BLaER1 treated with 17β-estradiol and CSF1 and Interleukin-3, amounts not matched to agents 10 nM and 100 nM (cell line): ENCODE measurements at regions not wholly inside any gene's neighbourhood (a gene's known extent, or its start where the extent isn't known, plus 50 kb on each side); places are given as distances from the start of the nearest gene placed in this dataset.
A peak's percentile ranks its signal among the peaks of the same experiment; 100 is the strongest.

Source experiments
- H3K27ac ChIP-seq, 11 experiments: shearing (Covaris generic); formaldehyde crosslinking; 2 replicates each; pipeline ENCODE4 v1.8.1; 2022
- H3K27me3 ChIP-seq, 11 experiments: shearing (Covaris generic); formaldehyde crosslinking; 2 replicates each; pipeline ENCODE4 v1.8.1; 2022
- H3K36me3 ChIP-seq, 11 experiments: shearing (Covaris generic); formaldehyde crosslinking; 2 replicates each; pipeline ENCODE4 v1.8.1; 2022
- H3K4me1 ChIP-seq, 10 experiments: shearing (Covaris generic); formaldehyde crosslinking; 2 replicates each; pipeline ENCODE4 v1.8.1; 2022
- H3K4me2 ChIP-seq, 11 experiments: shearing (Covaris generic); formaldehyde crosslinking; 2 replicates each; pipeline ENCODE4 v1.8.1; 2022
- H3K4me3 ChIP-seq, 10 experiments: shearing (Covaris generic); formaldehyde crosslinking; 2 replicates each; pipeline ENCODE4 v1.8.1; 2022
- H3K9ac ChIP-seq, 11 experiments: shearing (Covaris generic); formaldehyde crosslinking; 2 replicates each; pipeline ENCODE4 v1.8.1; 2022
- H3K9me3 ChIP-seq, 11 experiments: shearing (Covaris generic); formaldehyde crosslinking; replicated peaks in 1 of 11; 2 replicates each; pipeline ENCODE4 v1.8.1; 2022
- H4K20me1 ChIP-seq, 11 experiments: shearing (Covaris generic); formaldehyde crosslinking; 2 replicates each; pipeline ENCODE4 v1.8.1; 2022
- Cebpa-rat ChIP-seq, 11 experiments: shearing (Covaris generic); IDR thresholded peaks; 2 replicates each; pipeline ENCODE4 v1.8.1; 2022

GRCh38 chr11:70510106-70510505 is 111.8 kb downstream of the CTTN start:
- Histone ChIP-seq H3K27me3 (no peaks in the 10 kb centered on the region), H3K36me3 (no peaks in the 10 kb centered on the region; a peak in 1 of 22 replicates), H3K4me1 (peaks cover 0 to 12% (median 3%) of the 10 kb centered on the region in 10 experiments; a peak in 5 of 20 replicates), H3K9me3 (peaks cover 37 to 52% (median 47%) of the 10 kb centered on the region in 11 experiments), H3K4me3 (no peak overlapping the region), H3K4me2 (no peak overlapping the region), H4K20me1 (0 out of 22 replicates have a peak, but pooled peaks cover 0 to 6% (median 0%) of the 10 kb centered on the region in 11 experiments), H3K27ac (no peak overlapping the region), H3K9ac (no peak overlapping the region)
- TF ChIP-seq Cebpa-rat (IDR thresholded peaks at IDR 0.05): no peak

- H4K20me1 ChIP-seq: 0 out of 22 replicates have a peak, but pooled peaks cover 0 to 1% (median 0%) of the 10 kb centered on the region in 11 experiments
- TF ChIP-seq Cebpa-rat (IDR thresholded peaks at IDR 0.05): no peak
Observed at GRCh38 chr11:70510571-70510970, 112.2 kb downstream of the CTTN start.

GRCh38 chr11:70511345-70511744 is 113.0 kb downstream of the CTTN start:
- H3K27ac ChIP-seq: no peak overlapping the region
- TF ChIP-seq Cebpa-rat (IDR thresholded peaks at IDR 0.05): no peak
- H3K9ac ChIP-seq: no peak overlapping the region
- peaks cover 38 to 56% (median 49%) of the 10 kb centered on the region in 11 experiments for H3K9me3 ChIP-seq
- no peak overlapping the region for H3K4me2 ChIP-seq
- no peaks in the 10 kb centered on the region for H4K20me1 ChIP-seq
- H3K4me1 ChIP-seq: peaks cover 0 to 6% (median 0%) of the 10 kb centered on the region in 10 experiments; a peak in 5 of 20 replicates
- no peaks in the 10 kb centered on the region for H3K27me3 ChIP-seq
- no peaks in the 10 kb centered on the region; a peak in 1 of 22 replicates for H3K36me3 ChIP-seq
- no peak overlapping the region for H3K4me3 ChIP-seq

More at GRCh38 chr11:70510571-70510970, 112.2 kb downstream of the CTTN start:
- no peak overlapping the region for H3K27ac ChIP-seq
- H3K27me3 ChIP-seq: no peaks in the 10 kb centered on the region
- no peak overlapping the region for H3K4me3 ChIP-seq
- peaks cover 0 to 12% (median 3%) of the 10 kb centered on the region in 10 experiments; a peak in 5 of 20 replicates for H3K4me1 ChIP-seq
- H3K36me3 ChIP-seq: no peaks in the 10 kb centered on the region; a peak in 1 of 22 replicates
- H3K9me3 ChIP-seq: peaks cover 38 to 56% (median 49%) of the 10 kb centered on the region in 11 experiments
- no peak overlapping the region; a peak in 1 of 22 replicates for H3K4me2 ChIP-seq
- no peak overlapping the region for H3K9ac ChIP-seq

GRCh38 chr11:70512716-70513115 is 114.4 kb downstream of the CTTN start:
- H3K36me3 ChIP-seq: no peaks in the 10 kb centered on the region; a peak in 1 of 22 replicates
- TF ChIP-seq Cebpa-rat (IDR thresholded peaks at IDR 0.05): no peak
- peaks cover 0 to 6% (median 0%) of the 10 kb centered on the region in 10 experiments; a peak in 1 of 20 replicates for H3K4me1 ChIP-seq
- no peak overlapping the region for H3K9ac ChIP-seq
- H3K4me2 ChIP-seq: no peak overlapping the region
- H4K20me1 ChIP-seq: no peaks in the 10 kb centered on the region
- no peak overlapping the region for H3K4me3 ChIP-seq
- H3K27ac ChIP-seq: no peak overlapping the region
- peaks cover 38 to 56% (median 51%) of the 10 kb centered on the region in 11 experiments for H3K9me3 ChIP-seq
- H3K27me3 ChIP-seq: no peaks in the 10 kb centered on the region

GRCh38 chr11:70517203-70517602 is 118.9 kb downstream of the CTTN start:
- Histone ChIP-seq H3K9ac (no peak overlapping the region), H3K4me2 (no peak overlapping the region), H3K27ac (no peak overlapping the region), H3K27me3 (no peaks in the 10 kb centered on the region), H3K36me3 (no peaks in the 10 kb centered on the region; a peak in 1 of 22 replicates), H4K20me1 (peaks cover 0 to 9% (median 0%) of the 10 kb centered on the region in 11 experiments; a peak in 1 of 22 replicates), H3K9me3 (peaks cover 23 to 33% (median 30%) of the 10 kb centered on the region in 11 experiments), H3K4me1 (peaks cover 0 to 19% (median 17%) of the 10 kb centered on the region in 10 experiments; a peak in 16 of 20 replicates), H3K4me3 (no peak overlapping the region)
- no peak for TF ChIP-seq Cebpa-rat (IDR thresholded peaks at IDR 0.05)

GRCh38 chr11:70517988-70518907 is 119.9 kb downstream of the CTTN start:
- no peak for TF ChIP-seq Cebpa-rat (IDR thresholded peaks at IDR 0.05)
- H3K4me3 ChIP-seq: no peak overlapping the region
- no peak overlapping the region for H3K27ac ChIP-seq
- no peaks in the 10 kb centered on the region for H3K27me3 ChIP-seq
- peaks cover 0 to 13% (median 0%) of the 10 kb centered on the region in 11 experiments; a peak in 1 of 22 replicates for H4K20me1 ChIP-seq
- H3K4me1 ChIP-seq: peaks cover 0 to 30% (median 27%) of the 10 kb centered on the region in 10 experiments; a peak in 16 of 20 replicates
- H3K9ac ChIP-seq: no peak overlapping the region
- no peak overlapping the region for H3K4me2 ChIP-seq
- H3K36me3 ChIP-seq: no peaks in the 10 kb centered on the region
- H3K9me3 ChIP-seq: peaks cover 13 to 23% (median 20%) of the 10 kb centered on the region in 11 experiments

GRCh38 chr11:70519117-70519516 is 120.8 kb downstream of the CTTN start:
- Histone ChIP-seq H3K9me3 (peaks cover 4 to 14% (median 12%) of the 10 kb centered on the region in 11 experiments; a peak in 21 of 22 replicates), H4K20me1 (peaks cover 0 to 13% (median 0%) of the 10 kb centered on the region in 11 experiments; a peak in 2 of 22 replicates), H3K4me3 (no peak overlapping the region), H3K4me2 (no peak overlapping the region), H3K4me1 (peaks cover 0 to 37% (median 31%) of the 10 kb centered on the region in 10 experiments; a peak in 16 of 20 replicates), H3K27ac (no peak overlapping the region), H3K36me3 (no peaks in the 10 kb centered on the region), H3K9ac (no peak overlapping the region), H3K27me3 (no peaks in the 10 kb centered on the region)
- no peak for TF ChIP-seq Cebpa-rat (IDR thresholded peaks at IDR 0.05)

GRCh38 chr11:70521475-70522308 is 123.4 kb downstream of the CTTN start:
- peak overlapping the region in 8 of 11 experiments; percentile 30 to 59 (median 43); a peak in 15 of 22 replicates for H3K4me2 ChIP-seq
- H4K20me1 ChIP-seq: peaks cover 0 to 13% (median 0%) of the 10 kb centered on the region in 11 experiments; a peak in 4 of 22 replicates
- no peak overlapping the region for H3K9ac ChIP-seq
- no peaks in the 10 kb centered on the region for H3K27me3 ChIP-seq
- H3K9me3 ChIP-seq: peaks cover 0 to 6% (median 0%) of the 10 kb centered on the region in 11 experiments; a peak in 1 of 22 replicates
- no peak overlapping the region for H3K27ac ChIP-seq
- H3K4me3 ChIP-seq: no peak overlapping the region
- no peaks in the 10 kb centered on the region for H3K36me3 ChIP-seq
- TF ChIP-seq Cebpa-rat (IDR thresholded peaks at IDR 0.05): 0 out of 22 replicates have a peak, but pooled peaks of 1 of the 11 experiments have one; percentile 11
- H3K4me1 ChIP-seq: peaks cover 0 to 43% (median 31%) of the 10 kb centered on the region in 10 experiments; a peak in 16 of 20 replicates
